ENCODE measurements at regions not wholly inside any gene's neighbourhood (a gene's known extent, or its start where the extent isn't known, plus 50 kb on each side); places are given as distances from the start of the nearest gene placed in this dataset.

GRCh38 chr19:30943101-30943843, 406.0 kb downstream of the TSHZ3 start:
- TF ChIP-seq POLR2A (IDR thresholded peaks at IDR 0.05) (no peak), CTCF (IDR thresholded peaks at IDR 0.05) (no peak)
